Lung microvascular endothelial cell (primary cell): ENCODE measurements at regions not wholly inside any gene's neighbourhood (a gene's known extent, or its start where the extent isn't known, plus 50 kb on each side); places are given as distances from the start of the nearest gene placed in this dataset.
A peak's percentile ranks its signal among the peaks of the same experiment; 100 is the strongest.

Source experiments
- DNase-seq, 2 donors: peaks; one replicate each; pipeline versions ENCODE4 v3.0.0 to v3.0.0-alpha.2; 2010; ENCODE audit warnings: low read depth in 2 of 2

GRCh38 chr5:33316773-33317172 is 124.0 kb upstream of the TARS1 start:
- DNase-seq = peak in 1 of 2 donors; percentile 32

GRCh38 chr5:33317271-33317670 is 123.5 kb upstream of the TARS1 start:
- peak in 1 of 2 donors; percentile 73 for DNase-seq

- no peak for DNase-seq
Observed at GRCh38 chr5:33319151-33319550, 121.6 kb upstream of the TARS1 start.

GRCh38 chr5:33319841-33320240 is 120.9 kb upstream of the TARS1 start:
- peak in 1 of 2 donors; percentile 35 for DNase-seq

- DNase-seq = peak; percentile 94 to 99
Observed at GRCh38 chr5:33321026-33321425, 119.7 kb upstream of the TARS1 start.

- DNase-seq = no peak
Observed at GRCh38 chr5:33322632-33323031, 118.1 kb upstream of the TARS1 start.

GRCh38 chr5:33324667-33325307 is 116.0 kb upstream of the TARS1 start:
- DNase-seq = no peak

- peak in 1 of 2 donors; percentile 20 for DNase-seq
Observed at GRCh38 chr5:33328818-33329217, 111.9 kb upstream of the TARS1 start.

- no peak for DNase-seq
Observed at GRCh38 chr5:33329891-33330290, 110.9 kb upstream of the TARS1 start.

- DNase-seq = peak in 1 of 2 donors; percentile 89
Observed at GRCh38 chr5:33330426-33330825, 110.3 kb upstream of the TARS1 start.

- DNase-seq = peak in 1 of 2 donors; percentile 16
Observed at GRCh38 chr5:33330992-33331391, 109.8 kb upstream of the TARS1 start.

GRCh38 chr5:33332804-33333203 is 108.0 kb upstream of the TARS1 start:
- DNase-seq = no peak

GRCh38 chr5:33334829-33335228 is 105.9 kb upstream of the TARS1 start:
- DNase-seq = no peak

GRCh38 chr5:33336891-33337636 is 103.7 kb upstream of the TARS1 start:
- DNase-seq = no peak

GRCh38 chr5:33337637-33337992 is 103.2 kb upstream of the TARS1 start:
- DNase-seq = no peak

- DNase-seq = peak in 1 of 2 donors; percentile 12
Observed at GRCh38 chr5:33338336-33339110, 102.2 kb upstream of the TARS1 start.

GRCh38 chr5:33339413-33339812 is 101.4 kb upstream of the TARS1 start:
- DNase-seq = no peak

GRCh38 chr5:33340195-33340594 is 100.6 kb upstream of the TARS1 start:
- no peak for DNase-seq

- no peak for DNase-seq
Observed at GRCh38 chr5:33341351-33341750, 99.4 kb upstream of the TARS1 start.

- DNase-seq = peak; percentile 20 to 33
Observed at GRCh38 chr5:33343676-33344327, 97.0 kb upstream of the TARS1 start.

- DNase-seq = no peak
Observed at GRCh38 chr5:33346534-33346933, 94.2 kb upstream of the TARS1 start.

- DNase-seq = no peak
Observed at GRCh38 chr5:33361781-33362180, 79.0 kb upstream of the TARS1 start.
